ENCODE measurements at regions not wholly inside any gene's neighbourhood (a gene's known extent, or its start where the extent isn't known, plus 50 kb on each side); places are given as distances from the start of the nearest gene placed in this dataset.

DNA sequence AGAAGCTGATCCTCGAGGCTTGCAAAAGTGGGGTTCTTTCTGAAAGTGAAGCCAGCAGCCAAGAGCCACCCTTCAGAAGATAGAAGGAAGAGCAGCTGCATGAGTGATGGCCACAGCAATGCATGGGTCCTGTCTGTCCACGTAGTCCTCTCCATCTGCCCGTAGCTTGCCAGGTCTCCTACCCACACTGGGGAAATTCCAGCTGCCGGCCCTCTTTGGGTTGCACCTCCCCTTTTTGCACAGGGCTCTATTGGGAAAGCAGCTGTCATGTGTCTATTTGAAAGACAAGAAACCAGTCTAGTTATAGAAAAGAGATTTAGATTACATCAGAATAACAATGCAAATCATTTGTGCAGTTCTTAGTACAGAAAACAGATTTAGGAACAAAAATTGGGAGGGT, 204.4 kb downstream of the GIPC2 start:
- Mint-ChIP-seq H3K4me3 (peak overlapping the region; percentile 32), H3K27ac (no peak overlapping the region)
- TF ChIP-seq, protein P1, sequence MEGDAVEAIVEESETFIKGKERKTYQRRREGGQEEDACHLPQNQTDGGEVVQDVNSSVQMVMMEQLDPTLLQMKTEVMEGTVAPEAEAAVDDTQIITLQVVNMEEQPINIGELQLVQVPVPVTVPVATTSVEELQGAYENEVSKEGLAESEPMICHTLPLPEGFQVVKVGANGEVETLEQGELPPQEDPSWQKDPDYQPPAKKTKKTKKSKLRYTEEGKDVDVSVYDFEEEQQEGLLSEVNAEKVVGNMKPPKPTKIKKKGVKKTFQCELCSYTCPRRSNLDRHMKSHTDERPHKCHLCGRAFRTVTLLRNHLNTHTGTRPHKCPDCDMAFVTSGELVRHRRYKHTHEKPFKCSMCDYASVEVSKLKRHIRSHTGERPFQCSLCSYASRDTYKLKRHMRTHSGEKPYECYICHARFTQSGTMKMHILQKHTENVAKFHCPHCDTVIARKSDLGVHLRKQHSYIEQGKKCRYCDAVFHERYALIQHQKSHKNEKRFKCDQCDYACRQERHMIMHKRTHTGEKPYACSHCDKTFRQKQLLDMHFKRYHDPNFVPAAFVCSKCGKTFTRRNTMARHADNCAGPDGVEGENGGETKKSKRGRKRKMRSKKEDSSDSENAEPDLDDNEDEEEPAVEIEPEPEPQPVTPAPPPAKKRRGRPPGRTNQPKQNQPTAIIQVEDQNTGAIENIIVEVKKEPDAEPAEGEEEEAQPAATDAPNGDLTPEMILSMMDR (conservative IDR thresholded peaks at IDR 0.05): no peak

DNA sequence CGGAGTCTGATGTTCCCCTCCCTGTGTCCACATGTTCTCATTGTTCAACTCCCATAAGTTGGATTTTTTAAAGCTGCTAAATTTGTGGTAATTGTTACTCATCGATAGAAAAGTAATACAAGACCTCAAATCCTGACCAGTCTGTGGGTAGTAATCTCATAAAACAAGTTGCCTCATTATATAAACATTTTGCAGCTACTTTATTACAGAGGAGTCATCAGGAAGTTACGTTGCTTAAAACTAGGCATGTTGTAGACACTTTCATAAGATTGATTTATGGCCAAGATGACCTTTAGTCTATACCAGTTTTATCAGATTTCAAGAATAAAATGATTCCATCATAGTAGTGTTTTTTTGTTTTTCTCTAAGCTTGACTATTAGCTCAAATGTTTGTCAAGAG, 208.8 kb downstream of the GIPC2 start:
- H3K27ac Mint-ChIP-seq: no peak overlapping the region
- H3K27me3 Mint-ChIP-seq: peaks cover 13% of the 10 kb centered on the region
- no peaks in the 10 kb centered on the region for H3K9me3 Mint-ChIP-seq
- DNase-seq (ENCODE audit: extremely low spot score, unreplicated experiment): no peak
- H3K4me1 Mint-ChIP-seq (ENCODE audit: unreplicated experiment): no peaks in the 10 kb centered on the region
- no peaks in the 10 kb centered on the region for H3K36me3 Mint-ChIP-seq
- TF ChIP-seq, protein P1 (conservative IDR thresholded peaks at IDR 0.05): no peak
- no peak overlapping the region for H3K4me3 Mint-ChIP-seq

More for the DNA sequence above, 204.4 kb downstream of the GIPC2 start:
- Mint-ChIP-seq H3K27me3 (peaks cover 10% of the 10 kb centered on the region), H3K36me3 (no peaks in the 10 kb centered on the region), H3K4me1 (ENCODE audit: unreplicated experiment) (no peaks in the 10 kb centered on the region), H3K9me3 (peaks cover 8% of the 10 kb centered on the region)
- no peak for DNase-seq (ENCODE audit: extremely low spot score, unreplicated experiment)

DNA sequence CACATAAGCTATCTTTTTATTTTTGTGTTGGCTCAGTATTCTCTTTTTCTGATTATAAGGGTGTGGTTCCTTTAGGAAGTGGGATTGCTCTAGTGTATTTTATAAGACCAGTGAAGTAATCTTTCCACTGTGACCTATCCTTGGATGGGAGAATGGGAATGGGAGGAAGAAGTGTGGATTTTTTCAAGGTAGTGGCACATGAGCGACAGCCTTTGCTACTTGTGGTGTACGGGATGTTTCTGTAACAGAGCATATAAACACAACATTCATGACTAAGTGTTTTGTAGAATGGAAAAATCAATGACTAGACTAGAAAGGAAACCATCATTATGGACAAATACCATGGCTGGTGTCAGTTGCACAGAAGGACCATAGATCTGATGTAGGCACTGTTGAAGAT, 209.6 kb downstream of the GIPC2 start:
- H3K27me3 Mint-ChIP-seq: peaks cover 13% of the 10 kb centered on the region
- H3K36me3 Mint-ChIP-seq: no peaks in the 10 kb centered on the region
- H3K4me1 Mint-ChIP-seq (ENCODE audit: unreplicated experiment): no peaks in the 10 kb centered on the region
- H3K27ac Mint-ChIP-seq: no peak overlapping the region
- TF ChIP-seq, protein P1 (conservative IDR thresholded peaks at IDR 0.05): no peak
- no peak overlapping the region for H3K4me3 Mint-ChIP-seq
- no peaks in the 10 kb centered on the region for H3K9me3 Mint-ChIP-seq
- DNase-seq (ENCODE audit: extremely low spot score, unreplicated experiment): no peak

DNA sequence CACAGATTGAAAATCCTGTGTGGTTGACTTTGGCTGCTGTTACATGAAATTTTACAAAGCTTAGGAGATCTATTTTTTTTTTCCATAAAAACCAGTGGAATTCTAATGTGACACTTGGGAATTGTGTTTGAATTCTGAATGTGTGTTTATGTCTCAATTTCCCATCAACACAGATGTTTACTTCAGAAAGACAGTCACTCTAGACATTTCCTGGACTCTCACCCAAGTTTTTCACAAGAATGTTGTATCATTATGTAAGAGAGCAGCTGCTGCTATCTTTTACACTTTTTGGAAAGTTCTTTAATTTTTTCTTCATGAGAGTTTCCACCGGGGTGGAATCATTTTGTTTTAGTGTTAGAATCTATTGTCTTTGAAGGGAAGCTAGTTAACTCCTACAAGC, 210.1 kb downstream of the GIPC2 start:
- H3K27me3 Mint-ChIP-seq: peaks cover 14% of the 10 kb centered on the region
- no peak for DNase-seq (ENCODE audit: extremely low spot score, unreplicated experiment)
- TF ChIP-seq, protein P1 (conservative IDR thresholded peaks at IDR 0.05): no peak
- H3K9me3 Mint-ChIP-seq: no peaks in the 10 kb centered on the region
- no peaks in the 10 kb centered on the region for H3K4me1 Mint-ChIP-seq (ENCODE audit: unreplicated experiment)
- H3K4me3 Mint-ChIP-seq: no peak overlapping the region
- H3K27ac Mint-ChIP-seq: no peak overlapping the region
- H3K36me3 Mint-ChIP-seq: no peaks in the 10 kb centered on the region

DNA sequence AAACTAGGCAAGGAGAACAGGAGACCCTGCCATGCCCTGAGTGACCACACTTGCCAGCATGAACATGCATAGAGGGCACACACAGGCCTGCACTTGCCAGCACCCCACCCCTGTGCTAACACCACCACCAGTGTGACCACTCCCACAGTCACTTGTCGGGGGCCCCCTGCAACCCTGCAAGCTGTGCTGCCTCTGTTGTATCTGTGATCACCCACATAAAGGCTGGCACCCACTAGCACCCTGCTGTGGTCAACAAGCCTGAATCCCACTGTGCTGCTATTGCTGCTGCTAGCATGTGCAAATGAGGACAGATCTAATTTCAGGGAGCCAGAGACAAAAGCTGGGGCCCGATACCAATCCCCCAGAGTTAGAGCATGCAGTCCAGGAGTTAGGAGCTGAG, 217.7 kb downstream of the GIPC2 start:
- Mint-ChIP-seq H3K9me3 (peaks cover 6% of the 10 kb centered on the region), H3K27me3 (peaks cover 11% of the 10 kb centered on the region), H3K4me1 (ENCODE audit: unreplicated experiment) (no peaks in the 10 kb centered on the region), H3K27ac (no peak overlapping the region), H3K4me3 (no peak overlapping the region), H3K36me3 (no peaks in the 10 kb centered on the region)
- DNase-seq (ENCODE audit: extremely low spot score, unreplicated experiment): no peak
- TF ChIP-seq, protein P1 (conservative IDR thresholded peaks at IDR 0.05): no peak

DNA sequence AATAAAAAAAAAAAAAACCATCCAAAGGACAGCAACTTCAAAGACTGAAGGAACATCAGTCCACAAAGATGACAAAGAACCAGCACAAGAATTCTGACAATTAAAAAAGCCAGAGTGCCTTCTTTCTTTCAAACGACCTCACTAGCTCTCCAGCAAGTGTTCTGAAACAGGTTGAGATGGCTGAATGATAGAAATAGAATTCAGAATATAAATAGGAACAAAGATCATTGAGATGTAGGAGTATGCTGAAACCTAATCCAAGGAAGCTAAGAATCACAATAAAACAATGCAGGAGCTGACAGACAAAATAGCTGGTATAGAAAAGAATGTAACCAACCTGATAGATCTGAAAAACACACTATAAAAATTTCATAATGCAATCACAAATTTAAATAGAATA, 218.2 kb downstream of the GIPC2 start:
- peaks cover 16% of the 10 kb centered on the region for H3K27me3 Mint-ChIP-seq
- H3K36me3 Mint-ChIP-seq: no peaks in the 10 kb centered on the region
- H3K9me3 Mint-ChIP-seq: peaks cover 9% of the 10 kb centered on the region
- no peak overlapping the region for H3K4me3 Mint-ChIP-seq
- H3K4me1 Mint-ChIP-seq (ENCODE audit: unreplicated experiment): no peaks in the 10 kb centered on the region
- DNase-seq (ENCODE audit: extremely low spot score, unreplicated experiment): no peak
- TF ChIP-seq, protein P1 (conservative IDR thresholded peaks at IDR 0.05): no peak
- H3K27ac Mint-ChIP-seq: no peak overlapping the region

Measured in type B pancreatic cell (in vitro differentiated cells).